ENCODE measurements at regions not wholly inside any gene's neighbourhood (a gene's known extent, or its start where the extent isn't known, plus 50 kb on each side); places are given as distances from the start of the nearest gene placed in this dataset.

DNA sequence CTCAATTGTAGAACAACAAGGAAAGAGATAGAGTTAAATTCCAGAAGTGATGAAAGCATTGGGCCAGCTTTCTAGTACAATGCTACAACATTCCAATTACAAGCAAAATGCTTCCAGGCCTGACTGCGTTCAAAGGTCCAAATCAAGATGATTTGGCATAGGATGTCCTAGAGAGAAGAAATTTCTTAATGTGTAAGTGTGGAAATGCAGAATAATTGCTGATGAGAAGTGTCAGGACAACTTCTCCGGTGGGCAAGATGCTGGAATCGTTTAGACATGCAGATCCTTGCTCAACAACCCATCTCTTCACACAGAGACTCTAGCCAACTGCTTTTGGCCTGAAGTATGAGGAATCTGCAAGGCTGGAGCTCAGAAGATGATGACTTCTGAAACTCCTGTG is 71.1 kb upstream of the PDZRN3 start:
- TF ChIP-seq, protein P1, sequence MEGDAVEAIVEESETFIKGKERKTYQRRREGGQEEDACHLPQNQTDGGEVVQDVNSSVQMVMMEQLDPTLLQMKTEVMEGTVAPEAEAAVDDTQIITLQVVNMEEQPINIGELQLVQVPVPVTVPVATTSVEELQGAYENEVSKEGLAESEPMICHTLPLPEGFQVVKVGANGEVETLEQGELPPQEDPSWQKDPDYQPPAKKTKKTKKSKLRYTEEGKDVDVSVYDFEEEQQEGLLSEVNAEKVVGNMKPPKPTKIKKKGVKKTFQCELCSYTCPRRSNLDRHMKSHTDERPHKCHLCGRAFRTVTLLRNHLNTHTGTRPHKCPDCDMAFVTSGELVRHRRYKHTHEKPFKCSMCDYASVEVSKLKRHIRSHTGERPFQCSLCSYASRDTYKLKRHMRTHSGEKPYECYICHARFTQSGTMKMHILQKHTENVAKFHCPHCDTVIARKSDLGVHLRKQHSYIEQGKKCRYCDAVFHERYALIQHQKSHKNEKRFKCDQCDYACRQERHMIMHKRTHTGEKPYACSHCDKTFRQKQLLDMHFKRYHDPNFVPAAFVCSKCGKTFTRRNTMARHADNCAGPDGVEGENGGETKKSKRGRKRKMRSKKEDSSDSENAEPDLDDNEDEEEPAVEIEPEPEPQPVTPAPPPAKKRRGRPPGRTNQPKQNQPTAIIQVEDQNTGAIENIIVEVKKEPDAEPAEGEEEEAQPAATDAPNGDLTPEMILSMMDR (IDR thresholded peaks at IDR 0.05), result no peak
- no peak for TF ChIP-seq POLR2A (IDR thresholded peaks at IDR 0.05)

Measured in Peyer's patch (tissue), 4 donors.